ENCODE measurements at regions not wholly inside any gene's neighbourhood (a gene's known extent, or its start where the extent isn't known, plus 50 kb on each side); places are given as distances from the start of the nearest gene placed in this dataset.

DNA sequence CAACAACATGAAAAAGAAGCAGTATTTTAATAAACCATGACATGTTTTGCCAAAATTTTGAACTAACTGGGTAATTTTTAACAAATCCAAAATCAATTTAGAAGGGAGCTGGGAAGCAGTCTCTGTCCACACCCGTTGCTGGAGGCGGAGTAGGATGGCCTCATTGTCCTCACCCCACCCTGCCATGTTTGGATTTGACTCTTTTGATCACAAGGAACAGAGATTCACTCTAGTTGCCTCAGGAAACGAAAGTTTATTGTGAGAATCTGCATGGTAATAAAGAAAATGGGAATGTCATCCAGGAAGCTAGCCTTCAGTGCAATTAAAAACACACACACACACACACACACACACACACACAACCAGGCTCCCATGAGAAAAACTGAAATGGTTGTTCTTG, 145.4 kb downstream of the SLC30A10 start:
- H3K4me3 ChIP-seq = no peak overlapping the region
- no peak for DNase-seq (ENCODE audit: low spot score in 2 of 2)
- 19% methylated on average over 3 of the region's 3 CpGs for WGBS

DNA sequence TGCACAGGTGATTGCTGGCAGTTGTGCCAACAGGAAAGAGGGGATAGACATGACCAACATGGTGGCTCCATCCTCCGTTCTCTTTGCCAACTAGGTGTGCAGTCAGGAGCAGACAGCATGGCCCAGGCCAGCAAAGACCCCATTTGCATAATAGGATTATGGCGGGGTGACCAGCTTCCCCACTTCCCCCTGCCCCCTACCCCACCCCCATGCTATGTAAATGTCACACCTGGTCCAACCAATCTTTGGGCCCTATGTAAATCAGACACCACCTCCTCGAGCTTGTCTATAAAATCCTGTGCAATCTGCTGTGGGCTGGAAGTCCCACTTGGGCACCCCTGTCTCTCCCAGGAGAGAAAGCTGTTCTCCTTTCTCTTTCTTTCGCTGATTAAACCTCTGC, 146.0 kb downstream of the SLC30A10 start:
- H3K36me3 ChIP-seq = no peaks in the 10 kb centered on the region
- no peak overlapping the region for H3K4me3 ChIP-seq
- no peak for TF ChIP-seq POLR2AphosphoS5 (IDR thresholded peaks at IDR 0.05)
- TF ChIP-seq EP300 (IDR thresholded peaks at IDR 0.05) = no peak
- no peak for TF ChIP-seq POLR2A (IDR thresholded peaks at IDR 0.05)
- TF ChIP-seq, protein P1, sequence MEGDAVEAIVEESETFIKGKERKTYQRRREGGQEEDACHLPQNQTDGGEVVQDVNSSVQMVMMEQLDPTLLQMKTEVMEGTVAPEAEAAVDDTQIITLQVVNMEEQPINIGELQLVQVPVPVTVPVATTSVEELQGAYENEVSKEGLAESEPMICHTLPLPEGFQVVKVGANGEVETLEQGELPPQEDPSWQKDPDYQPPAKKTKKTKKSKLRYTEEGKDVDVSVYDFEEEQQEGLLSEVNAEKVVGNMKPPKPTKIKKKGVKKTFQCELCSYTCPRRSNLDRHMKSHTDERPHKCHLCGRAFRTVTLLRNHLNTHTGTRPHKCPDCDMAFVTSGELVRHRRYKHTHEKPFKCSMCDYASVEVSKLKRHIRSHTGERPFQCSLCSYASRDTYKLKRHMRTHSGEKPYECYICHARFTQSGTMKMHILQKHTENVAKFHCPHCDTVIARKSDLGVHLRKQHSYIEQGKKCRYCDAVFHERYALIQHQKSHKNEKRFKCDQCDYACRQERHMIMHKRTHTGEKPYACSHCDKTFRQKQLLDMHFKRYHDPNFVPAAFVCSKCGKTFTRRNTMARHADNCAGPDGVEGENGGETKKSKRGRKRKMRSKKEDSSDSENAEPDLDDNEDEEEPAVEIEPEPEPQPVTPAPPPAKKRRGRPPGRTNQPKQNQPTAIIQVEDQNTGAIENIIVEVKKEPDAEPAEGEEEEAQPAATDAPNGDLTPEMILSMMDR (IDR thresholded peaks at IDR 0.05) = no peak
- no peaks in the 10 kb centered on the region for H3K9me3 ChIP-seq
- WGBS = 62% methylated on average over 4 of the region's 4 CpGs
- no peaks in the 10 kb centered on the region for H3K4me1 ChIP-seq
- H3K27me3 ChIP-seq = no peaks in the 10 kb centered on the region
- no peak overlapping the region for H3K27ac ChIP-seq
- no peak for DNase-seq (ENCODE audit: low spot score in 2 of 2)

More for the DNA sequence above, 145.4 kb downstream of the SLC30A10 start:
- H3K36me3 ChIP-seq = no peaks in the 10 kb centered on the region
- no peaks in the 10 kb centered on the region for H3K4me1 ChIP-seq
- TF ChIP-seq EP300 (IDR thresholded peaks at IDR 0.05) = no peak
- no peak for TF ChIP-seq POLR2AphosphoS5 (IDR thresholded peaks at IDR 0.05)
- TF ChIP-seq, protein P1 (IDR thresholded peaks at IDR 0.05) = no peak
- TF ChIP-seq POLR2A (IDR thresholded peaks at IDR 0.05) = no peak
- no peaks in the 10 kb centered on the region for H3K9me3 ChIP-seq
- H3K27ac ChIP-seq = no peak overlapping the region
- no peaks in the 10 kb centered on the region for H3K27me3 ChIP-seq

- Histone ChIP-seq H3K4me1 (no peaks in the 10 kb centered on the region), H3K9me3 (no peaks in the 10 kb centered on the region), H3K4me3 (no peak overlapping the region), H3K27ac (no peak overlapping the region), H3K27me3 (no peaks in the 10 kb centered on the region), H3K36me3 (no peaks in the 10 kb centered on the region)
- TF ChIP-seq POLR2A (IDR thresholded peaks at IDR 0.05) (no peak), POLR2AphosphoS5 (IDR thresholded peaks at IDR 0.05) (no peak), EP300 (IDR thresholded peaks at IDR 0.05) (no peak)
- TF ChIP-seq, protein P1 (IDR thresholded peaks at IDR 0.05) = no peak
- DNase-seq (ENCODE audit: low spot score in 2 of 2) = no peak
Measured at GRCh38 chr1:219781491-219781890, 146.9 kb downstream of the SLC30A10 start.

- Histone ChIP-seq H3K27ac (no peak overlapping the region), H3K4me3 (no peak overlapping the region), H3K4me1 (no peaks in the 10 kb centered on the region), H3K9me3 (no peaks in the 10 kb centered on the region), H3K36me3 (no peaks in the 10 kb centered on the region), H3K27me3 (no peaks in the 10 kb centered on the region)
- WGBS = 88% methylated on average over 4 of the region's 4 CpGs
- TF ChIP-seq POLR2AphosphoS5 (IDR thresholded peaks at IDR 0.05) (no peak), POLR2A (IDR thresholded peaks at IDR 0.05) (no peak)
- no peak for DNase-seq (ENCODE audit: low spot score in 2 of 2)
Measured at GRCh38 chr1:219778793-219779369, 149.5 kb downstream of the SLC30A10 start.

DNA sequence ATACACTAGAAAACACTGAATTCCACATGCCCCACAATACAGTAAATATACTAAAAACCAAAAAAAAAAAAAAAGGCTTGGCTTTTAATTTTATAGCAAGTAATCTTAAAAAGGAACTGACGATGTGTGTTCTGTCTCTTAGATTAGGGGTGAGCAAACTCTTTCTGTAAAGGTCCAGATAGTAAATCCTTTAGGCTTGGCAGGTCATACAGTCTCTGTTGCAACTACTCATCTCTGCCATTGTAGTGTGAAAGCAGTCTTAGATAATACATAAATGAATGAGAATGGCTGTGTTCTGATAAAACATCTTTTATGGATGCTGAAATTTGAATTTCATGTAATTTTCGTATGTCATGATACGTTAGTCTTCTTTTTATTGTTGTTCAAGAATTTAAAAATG, 150.2 kb downstream of the SLC30A10 start:
- Histone ChIP-seq H3K27ac (no peak overlapping the region), H3K27me3 (no peaks in the 10 kb centered on the region), H3K4me1 (no peaks in the 10 kb centered on the region), H3K36me3 (no peaks in the 10 kb centered on the region), H3K9me3 (no peaks in the 10 kb centered on the region), H3K4me3 (no peak overlapping the region)
- 73% methylated on average over 3 of the region's 3 CpGs for WGBS
- DNase-seq (ENCODE audit: low spot score in 2 of 2) = no peak
- TF ChIP-seq, protein P1 (IDR thresholded peaks at IDR 0.05) = no peak
- TF ChIP-seq POLR2A (IDR thresholded peaks at IDR 0.05) (no peak), EP300 (IDR thresholded peaks at IDR 0.05) (no peak), POLR2AphosphoS5 (IDR thresholded peaks at IDR 0.05) (no peak)

- Histone ChIP-seq H3K9me3 (no peaks in the 10 kb centered on the region), H3K27me3 (no peaks in the 10 kb centered on the region), H3K4me1 (no peaks in the 10 kb centered on the region), H3K4me3 (no peak overlapping the region), H3K36me3 (no peaks in the 10 kb centered on the region), H3K27ac (no peak overlapping the region)
- no peak for DNase-seq (ENCODE audit: low spot score in 2 of 2)
- WGBS = 97% methylated on average over 2 of the region's 2 CpGs
- no peak for TF ChIP-seq POLR2AphosphoS5 (IDR thresholded peaks at IDR 0.05)
- no peak for TF ChIP-seq EP300 (IDR thresholded peaks at IDR 0.05)
- TF ChIP-seq, protein P1 (IDR thresholded peaks at IDR 0.05) = no peak
- no peak for TF ChIP-seq POLR2A (IDR thresholded peaks at IDR 0.05)
Measured at GRCh38 chr1:219774386-219774785, 154.0 kb downstream of the SLC30A10 start.
